Activated CD4-positive, alpha-beta T cell treated with anti-CD3 and anti-CD28 coated beads for 4 hours (primary cell): ENCODE measurements at regions not wholly inside any gene's neighbourhood (a gene's known extent, or its start where the extent isn't known, plus 50 kb on each side); places are given as distances from the start of the nearest gene placed in this dataset.
"Not testable (repeated sequence)": the region's sequence is repeated elsewhere in the genome, so short reads cannot be mapped to it uniquely, and the experiment has no call there.

ENCODE experiments used
- DNase-seq, 2 donors: peaks; one replicate each; pipeline ENCODE4 v3.0.0-alpha.2; 2020

DNA sequence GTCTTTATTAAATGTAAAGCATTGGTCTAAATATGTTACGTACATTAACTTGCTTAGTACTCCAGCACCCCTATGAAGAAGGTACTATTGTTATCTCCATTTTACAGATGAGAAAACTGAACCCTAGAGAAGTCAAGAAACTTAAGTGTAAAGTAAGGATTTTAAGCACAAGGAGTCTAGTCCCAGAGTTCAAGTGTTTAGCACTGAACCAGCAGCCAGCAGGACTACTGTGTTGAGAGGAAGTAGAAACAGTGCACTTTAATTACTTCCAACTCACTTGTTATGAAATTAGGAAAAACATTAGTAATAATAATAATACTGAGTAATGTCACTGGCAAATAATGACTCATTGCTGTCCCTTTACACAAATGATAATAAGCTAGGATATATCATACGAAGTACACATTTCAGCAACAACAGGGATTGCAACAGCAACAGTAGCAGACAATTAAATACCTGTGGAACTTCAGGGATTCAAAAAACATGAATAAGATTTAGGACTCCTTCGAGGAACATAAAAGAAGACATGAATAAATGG lies 548.1 kb upstream of the HS3ST1 start:
- no peak for DNase-seq

DNA sequence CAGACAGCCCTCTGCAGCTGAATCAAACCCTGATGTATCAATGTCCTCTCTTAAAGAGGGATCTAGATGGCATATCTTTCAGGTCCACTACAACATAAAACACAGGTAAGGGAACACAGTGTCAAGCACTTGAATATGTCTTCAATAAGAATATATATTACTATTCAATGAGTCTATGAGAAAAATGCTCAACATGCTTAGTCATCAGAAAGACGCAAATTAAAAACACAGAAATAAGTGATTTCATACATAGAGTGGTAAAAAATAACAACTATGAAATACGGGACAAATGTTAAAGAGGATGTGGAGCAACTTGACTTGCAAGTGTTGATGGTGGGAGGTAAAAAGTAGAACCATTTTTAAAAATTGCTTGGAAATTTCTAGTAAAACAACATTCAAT lies 544.6 kb upstream of the HS3ST1 start:
- no peak for DNase-seq

DNA sequence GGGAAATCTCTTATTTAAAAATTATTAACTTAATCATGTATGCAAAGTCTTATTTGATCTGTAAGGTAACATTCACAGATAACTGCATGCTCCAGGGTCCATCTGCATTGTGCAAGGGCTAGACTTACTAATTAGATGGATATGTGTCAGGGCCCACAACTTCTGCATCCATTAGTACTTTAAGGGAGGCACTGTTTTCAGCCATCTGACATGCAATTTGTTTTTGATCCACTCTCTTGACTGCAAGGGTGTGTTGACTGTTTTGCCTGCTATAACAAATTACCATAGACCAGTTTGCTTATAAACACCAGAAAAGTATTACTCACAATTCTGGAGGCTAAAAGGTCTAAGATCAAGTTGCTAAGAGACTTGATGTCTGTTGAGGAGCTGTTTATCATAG lies 542.1 kb upstream of the HS3ST1 start:
- no peak for DNase-seq

DNA sequence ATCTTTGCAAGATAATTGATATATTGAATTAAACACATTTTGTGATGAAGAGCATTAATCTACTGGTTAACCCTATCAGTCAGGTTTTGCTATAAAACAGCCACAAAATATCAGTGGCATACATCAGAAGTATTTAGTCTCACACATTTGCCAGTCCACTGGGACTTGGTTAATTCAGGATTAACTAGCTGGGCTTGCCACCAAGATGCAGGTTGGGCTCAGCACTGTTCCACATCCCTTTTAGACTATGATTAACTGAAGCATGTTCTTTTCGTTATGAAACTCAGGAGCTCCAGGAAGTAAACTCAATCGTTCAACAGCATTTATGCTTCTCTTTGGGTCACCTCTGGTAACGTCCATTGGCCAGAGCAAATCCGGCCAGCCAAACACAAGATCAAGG lies 538.1 kb upstream of the HS3ST1 start:
- DNase-seq: no peak

DNA sequence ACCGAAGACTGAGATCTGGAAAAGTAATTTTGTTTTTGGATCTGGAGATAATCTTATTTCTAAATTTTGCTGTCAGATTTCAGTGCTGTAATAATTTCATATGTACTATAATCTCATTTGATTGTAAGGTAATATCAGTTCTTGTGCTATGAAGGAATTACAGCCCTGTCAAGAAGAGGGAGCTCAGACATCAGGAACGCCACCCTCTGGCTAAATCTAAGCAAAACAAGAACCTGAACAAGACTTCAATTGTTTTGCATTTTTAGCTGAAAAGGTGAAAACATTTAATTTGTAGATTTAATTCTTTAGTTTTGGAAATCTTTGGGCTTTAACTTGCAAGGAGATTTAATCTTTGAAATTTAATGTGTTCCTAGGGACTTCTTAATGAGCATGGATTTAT lies 525.4 kb upstream of the HS3ST1 start:
- no peak for DNase-seq

DNA sequence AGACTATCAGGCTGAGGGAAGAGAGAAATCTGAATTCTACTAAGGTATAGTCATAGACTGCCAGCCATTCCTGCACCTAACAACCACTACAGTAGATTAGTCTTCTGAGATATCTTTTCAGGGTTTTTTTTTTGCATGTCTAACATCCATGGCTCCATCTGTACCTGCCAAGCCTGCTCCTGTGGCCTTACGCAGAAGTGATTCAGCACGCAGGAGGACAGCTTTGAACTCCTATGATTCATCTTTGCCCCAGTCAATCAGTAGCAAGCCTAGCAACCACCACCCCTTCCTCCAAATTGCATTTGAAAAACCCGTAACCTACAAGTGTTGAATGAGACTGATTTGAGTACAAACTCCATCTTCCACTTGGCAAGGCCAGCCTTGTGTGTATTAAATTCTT lies 520.7 kb upstream of the HS3ST1 start:
- DNase-seq: no peak

DNA sequence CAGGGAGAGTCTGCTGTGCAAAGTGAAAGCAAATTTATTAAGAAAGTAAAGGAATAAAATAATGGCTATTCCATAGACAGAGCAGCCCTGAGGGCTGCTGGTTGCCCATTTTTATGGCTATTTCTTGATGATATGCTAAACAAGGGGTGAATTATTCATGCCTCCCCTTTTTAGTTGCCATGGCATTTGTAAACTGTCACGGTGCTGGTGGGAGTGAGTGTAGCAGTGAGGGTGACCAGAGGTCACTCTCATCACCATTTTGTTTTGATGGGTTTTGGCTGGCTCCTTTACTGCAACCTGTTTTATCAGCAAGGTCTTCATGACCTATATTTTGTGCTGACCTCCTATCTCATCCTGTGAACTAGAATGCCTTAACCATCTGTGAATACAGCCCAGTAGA lies 518.9 kb upstream of the HS3ST1 start:
- DNase-seq: not testable (repeated sequence)

DNA sequence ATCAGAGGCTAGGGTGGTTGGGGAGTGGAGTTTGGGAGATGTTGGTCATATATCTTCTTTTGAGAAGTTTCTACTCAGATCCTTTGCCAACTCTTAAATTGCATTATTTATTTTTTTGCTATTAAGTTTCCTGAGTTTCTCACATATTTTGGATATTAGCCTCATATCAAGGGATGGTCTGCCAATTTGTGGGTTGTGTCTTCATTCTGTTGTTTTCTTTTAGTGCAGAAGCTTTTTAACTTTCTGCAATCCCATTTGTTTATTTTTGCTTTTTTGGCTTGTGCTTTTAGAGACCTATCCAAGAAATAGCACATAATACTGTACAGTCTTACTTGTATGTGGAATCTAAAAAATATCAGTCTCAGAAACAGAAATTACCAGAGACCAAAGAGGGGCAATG lies 509.2 kb upstream of the HS3ST1 start:
- no peak for DNase-seq

DNA sequence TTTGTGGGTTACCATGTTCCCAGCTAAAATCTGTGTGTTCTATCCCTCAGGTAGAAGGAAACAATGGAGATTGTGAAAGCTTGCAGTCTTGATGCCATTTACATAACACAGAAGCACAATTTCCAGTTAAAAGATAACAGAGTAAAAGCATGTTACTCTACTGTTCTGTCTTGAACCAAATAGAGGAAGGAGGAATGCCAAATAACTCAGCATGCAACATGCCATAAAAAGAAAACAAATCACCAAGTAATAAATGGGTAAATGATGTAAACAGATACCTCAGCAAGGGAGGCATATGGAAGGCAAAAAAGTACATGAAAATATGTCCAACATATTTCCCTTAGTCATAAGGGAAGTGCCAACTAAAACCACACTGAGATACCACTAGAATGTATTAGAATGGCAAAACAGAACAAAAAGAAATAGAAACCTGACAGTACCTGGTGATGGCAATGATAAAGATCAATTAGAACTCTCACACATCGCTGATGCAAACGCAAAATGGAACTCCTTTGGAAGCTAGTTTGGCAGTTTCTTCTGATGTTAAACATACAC lies 502.6 kb upstream of the HS3ST1 start:
- DNase-seq: no peak

DNA sequence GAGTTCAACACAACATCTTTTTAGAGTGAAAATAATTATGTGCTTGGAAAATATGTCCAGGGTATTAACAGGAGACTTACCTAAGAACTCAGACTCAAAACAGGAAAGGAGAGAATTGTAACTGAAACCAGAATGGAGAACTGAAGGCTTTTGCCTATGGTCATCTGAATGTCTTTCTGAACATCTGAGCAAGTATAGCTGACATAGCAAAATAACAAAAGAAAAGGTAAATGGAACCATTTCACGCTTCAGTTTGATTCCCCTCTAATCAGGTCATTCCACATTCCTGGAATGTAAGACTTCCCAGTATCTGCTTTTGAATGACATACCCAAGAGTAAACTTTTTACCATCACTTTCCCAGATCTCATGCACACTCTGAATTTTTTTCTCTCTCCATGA lies 500.4 kb upstream of the HS3ST1 start:
- no peak for DNase-seq

DNA sequence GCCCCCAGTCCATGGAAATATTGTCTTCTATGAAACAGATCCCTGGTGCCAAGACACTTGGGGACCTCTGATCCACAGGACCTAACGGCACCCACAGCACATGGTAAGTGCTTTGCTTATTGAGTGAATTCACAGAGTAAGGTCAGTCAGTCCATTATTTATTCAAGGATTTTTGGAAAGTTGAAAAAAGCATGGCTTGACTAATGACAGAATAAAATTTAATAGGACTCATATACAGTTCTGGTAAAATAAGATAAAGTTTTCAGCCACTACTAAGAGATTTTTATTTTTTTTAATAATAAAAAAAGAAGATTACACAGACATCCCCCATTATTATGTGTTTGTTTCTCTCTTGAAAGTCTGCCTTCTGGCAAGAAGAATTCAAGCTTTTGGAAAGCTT lies 490.6 kb upstream of the HS3ST1 start:
- no peak for DNase-seq

DNA sequence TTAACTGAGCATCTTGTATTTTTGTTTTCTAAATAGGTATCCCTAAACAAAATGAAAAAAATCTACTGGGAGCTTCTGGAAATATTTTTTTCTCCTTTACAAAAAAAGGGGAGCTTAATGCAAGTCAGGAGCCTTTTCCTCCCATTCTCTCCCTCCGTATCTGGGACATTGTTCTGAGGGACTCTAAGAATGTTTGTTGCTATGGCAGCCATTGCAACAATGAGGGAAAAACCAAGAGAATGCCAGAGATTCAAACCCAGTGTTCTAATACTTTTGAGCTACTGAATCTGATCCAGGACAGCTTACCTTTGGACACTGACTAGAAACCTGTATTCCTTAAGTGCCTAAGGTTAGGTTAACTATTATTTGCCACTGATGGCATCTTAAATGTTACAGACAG lies 485.7 kb upstream of the HS3ST1 start:
- DNase-seq: no peak

DNA sequence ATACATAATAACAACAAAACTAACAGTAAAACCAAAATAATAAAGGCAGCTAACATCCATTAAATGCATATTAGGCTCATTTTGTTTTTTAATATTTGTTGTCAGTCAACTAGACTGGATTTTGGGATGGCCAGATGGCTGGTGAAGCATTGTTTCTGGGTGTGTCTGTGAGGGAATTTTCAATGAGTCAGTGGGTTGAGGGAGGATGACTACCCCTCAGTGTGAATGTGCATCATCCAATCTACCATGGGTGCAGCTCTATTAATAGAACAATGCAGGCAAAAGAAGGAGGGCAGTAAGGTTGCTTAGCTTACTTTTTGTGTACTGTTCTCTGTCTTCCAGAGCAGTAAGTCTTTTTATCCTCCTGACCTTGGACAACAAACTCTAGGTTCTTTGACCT lies 484.2 kb upstream of the HS3ST1 start:
- DNase-seq: no peak

DNA sequence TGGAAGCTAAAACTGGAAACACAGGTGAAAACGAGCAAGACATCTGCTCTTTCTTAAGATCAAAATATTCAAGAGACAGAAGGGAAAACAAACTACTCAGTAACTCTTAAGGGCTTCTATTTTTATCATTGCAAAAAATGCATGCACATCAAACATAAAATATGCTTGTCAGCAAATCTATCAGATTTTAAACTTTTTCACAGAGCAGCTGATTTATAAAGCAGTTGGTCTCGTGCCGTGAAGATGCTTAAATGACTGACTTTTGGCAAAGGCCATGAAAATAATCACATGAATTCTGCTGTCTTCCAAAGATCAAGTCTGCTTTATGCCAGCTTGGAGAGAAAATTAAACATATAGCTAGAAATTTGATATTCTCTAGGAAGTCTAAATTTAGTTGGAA lies 482.1 kb upstream of the HS3ST1 start:
- no peak for DNase-seq

DNA sequence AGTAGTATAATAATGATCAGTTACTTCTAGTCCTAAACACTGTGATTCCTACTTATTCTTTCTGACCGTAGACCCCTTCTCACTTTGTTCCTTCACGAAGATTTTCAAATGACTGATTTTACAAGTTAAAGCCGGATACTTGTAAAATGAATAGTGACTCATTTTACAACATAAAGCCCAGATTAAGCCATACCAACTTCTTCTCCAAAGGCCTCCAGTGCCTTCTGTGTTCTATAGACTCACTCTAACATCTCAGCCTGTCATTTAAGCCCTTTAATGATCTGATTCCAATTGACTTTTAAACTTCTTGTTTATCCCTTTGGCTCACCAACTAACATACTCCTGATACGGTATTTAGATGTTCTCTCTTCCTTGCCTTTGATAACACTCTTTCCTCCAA lies 480.0 kb upstream of the HS3ST1 start:
- no peak for DNase-seq

DNA sequence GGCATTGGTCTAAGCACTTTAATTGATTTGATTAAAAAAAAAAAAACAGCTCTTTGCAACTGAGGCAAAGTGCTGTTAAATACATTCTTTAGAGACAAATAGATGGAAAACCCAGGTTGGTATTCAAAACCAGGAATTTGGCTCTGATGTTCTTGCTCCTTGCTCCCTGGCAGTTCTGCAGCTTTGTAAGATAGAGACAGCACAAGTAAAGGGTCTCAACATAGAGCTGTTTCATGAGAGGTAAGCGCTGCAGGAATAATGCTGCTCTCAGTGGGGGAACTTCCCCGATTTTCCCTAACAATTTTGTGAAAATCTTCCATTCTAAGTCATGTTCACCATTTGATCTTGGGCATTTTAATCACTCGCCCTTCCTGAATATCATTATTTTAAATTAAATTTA lies 479.5 kb upstream of the HS3ST1 start:
- DNase-seq: no peak

DNA sequence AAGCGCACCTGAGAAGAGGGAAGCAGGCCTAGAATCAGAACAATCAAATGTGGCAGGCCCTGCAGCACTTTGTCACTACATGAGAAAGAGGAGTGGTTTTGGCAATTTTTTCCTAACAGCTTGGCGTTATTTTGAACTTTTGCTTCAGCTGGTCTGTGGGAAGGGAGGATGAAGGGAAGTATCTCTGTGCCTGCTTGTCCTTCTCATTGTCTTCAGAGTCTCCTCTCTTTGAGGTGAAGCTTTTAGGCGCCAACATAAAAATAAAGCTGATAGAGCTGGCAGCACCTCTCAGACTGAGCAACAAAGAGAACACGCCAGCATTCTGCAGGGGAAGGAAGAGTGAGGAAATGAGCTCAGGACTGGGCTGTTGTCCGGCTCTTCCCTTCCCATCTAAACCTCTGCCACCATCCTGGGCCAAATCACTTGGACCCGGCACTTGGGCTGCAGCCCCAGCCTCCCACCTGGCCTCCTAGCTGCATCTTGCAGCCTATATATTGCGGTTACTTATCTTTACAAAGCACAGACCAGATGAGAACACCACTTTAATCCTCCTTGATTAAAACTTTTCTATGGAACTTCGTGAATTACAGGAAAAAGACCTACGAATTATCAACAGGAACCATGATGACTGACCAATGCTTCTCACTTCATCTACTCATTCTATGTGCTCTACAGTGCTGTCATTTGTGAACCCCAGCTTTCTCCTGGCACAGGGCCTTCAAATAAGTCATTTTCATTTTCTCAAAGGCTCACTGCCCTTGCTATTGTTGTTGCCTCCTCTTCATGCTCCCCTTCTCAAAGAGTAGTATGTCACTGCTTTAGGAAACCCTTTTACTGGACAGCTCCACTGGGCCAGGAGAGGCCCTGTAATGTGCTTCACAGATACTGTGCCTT lies 476.4 kb upstream of the HS3ST1 start:
- no peak for DNase-seq

DNA sequence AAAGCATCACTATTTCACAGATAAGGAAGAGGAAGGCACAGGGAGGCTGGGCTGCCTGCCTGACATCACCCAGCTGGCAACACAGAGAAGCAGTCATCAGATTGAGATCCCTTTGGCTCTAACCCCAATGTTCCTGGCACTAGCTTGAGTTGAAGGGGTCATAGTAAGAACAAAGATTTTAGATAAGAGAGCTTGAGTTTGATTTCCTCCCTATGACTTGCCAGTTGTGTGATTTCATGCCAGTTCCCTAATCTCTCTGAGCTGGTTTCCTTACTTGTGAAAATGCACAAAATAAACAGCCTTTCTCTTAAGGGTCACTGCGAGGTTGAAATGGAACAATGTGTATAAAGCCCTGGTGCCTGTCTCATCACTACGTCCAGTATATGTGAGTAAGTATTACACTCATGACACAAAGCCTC lies 475.4 kb upstream of the HS3ST1 start:
- DNase-seq: no peak

DNA sequence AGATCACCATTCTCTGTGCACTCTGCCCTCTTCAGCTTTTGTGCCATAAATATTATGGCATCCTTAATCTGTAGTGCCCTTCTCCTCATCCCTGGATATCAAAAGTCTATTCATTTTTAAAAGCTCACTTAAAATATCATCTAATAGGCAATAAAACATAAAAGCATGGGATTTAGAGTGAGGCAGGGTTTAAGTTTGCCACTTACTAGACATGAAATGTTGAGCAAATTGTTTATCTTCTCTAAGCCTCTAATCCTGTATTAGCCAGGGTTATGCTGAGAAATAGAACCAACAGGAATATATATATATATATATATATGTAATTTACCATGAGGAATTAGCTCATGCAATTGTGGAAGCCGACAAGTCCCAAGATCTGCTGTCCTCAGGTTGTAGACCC lies 472.4 kb upstream of the HS3ST1 start:
- no peak for DNase-seq

DNA sequence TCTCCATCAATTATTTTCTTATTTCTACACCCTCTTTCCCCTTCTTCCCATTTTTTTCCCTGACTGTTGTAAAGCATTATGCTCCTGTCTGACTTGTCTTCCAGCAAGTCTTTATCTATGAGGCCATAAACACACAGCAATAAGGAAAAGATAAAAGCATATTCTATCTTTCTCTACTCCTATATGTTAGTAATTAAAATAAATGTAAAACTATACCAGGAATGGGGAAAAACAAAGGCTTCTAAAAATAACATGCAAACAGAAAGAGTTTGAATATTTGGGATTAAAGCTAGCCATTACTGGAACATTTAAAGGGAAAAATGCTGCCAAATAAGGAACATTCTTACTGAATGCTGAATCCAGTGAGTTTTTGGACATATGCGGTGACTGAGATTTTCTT lies 471.7 kb upstream of the HS3ST1 start:
- DNase-seq: no peak

DNA sequence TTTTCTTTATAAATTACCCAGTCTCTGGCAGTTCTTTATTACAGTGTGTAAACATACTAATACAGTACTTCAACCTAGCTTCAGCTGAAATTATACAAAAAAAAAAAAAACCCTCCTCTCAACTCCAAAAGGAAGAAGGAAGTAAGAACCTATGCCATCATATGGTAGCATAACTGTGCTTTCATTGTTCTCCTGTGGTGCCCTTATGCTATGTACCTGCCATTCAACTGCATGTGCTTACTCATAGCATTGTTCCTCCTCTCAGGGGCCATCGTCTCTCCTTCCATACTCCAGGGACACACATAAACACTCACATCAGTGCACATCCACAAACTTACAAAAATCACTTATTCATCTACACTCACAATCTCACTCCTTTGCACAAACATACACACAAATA lies 470.1 kb upstream of the HS3ST1 start:
- no peak for DNase-seq

DNA sequence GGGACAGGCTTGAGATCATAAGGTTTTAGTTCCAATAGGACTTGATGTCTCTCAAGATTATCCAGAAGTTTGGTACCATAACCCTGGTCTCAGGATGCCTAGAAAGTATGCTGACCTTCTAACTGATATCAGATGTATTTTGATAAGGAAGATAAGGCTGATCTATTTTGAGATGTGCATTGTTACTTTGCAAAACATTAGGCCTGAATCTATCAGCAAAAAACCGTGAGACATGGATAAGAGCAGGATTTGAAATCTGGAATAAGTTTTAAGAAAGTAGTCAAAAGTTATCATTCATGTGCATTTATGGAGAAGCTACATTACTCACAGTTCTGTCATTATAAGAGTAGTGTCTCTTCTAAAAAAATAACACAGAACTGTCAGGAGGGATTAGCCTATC lies 467.1 kb upstream of the HS3ST1 start:
- no peak for DNase-seq

DNA sequence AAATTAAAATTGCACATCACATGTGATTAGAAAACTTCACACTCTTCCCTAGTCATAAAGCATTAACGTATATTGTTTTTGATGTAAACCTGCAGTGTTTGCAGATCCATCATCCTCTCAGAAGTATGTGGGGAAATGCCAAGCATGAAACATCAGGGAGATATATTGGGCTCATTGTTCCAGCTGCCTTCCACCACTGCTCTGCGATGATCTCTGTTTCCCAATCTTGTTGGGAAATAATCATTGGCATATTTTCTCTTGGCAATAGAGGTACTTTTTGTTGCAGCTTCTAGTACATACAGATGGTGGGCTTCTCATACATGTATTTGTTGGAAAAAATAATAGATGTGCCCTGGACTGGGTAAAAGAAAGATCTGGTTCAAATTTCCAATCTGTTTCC lies 466.3 kb upstream of the HS3ST1 start:
- DNase-seq: no peak

DNA sequence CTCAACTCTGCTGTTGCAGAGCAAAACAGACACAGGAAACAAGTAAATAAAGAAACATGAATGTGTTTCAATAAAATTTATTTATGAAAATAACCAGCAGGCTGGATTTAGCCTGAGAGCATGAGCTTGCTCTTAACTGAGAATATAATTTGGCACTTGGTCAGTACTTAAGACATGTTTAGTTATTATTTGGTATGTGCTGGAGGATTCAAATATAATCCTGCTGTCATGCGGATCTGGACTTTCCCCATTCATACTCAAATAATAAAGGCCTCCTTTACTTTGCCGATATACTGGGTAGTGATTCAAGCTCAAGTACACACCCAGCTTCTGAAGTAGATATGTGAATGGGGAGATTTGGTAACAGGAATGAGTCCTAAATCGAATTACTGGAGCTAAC lies 465.5 kb upstream of the HS3ST1 start:
- DNase-seq: no peak

DNA sequence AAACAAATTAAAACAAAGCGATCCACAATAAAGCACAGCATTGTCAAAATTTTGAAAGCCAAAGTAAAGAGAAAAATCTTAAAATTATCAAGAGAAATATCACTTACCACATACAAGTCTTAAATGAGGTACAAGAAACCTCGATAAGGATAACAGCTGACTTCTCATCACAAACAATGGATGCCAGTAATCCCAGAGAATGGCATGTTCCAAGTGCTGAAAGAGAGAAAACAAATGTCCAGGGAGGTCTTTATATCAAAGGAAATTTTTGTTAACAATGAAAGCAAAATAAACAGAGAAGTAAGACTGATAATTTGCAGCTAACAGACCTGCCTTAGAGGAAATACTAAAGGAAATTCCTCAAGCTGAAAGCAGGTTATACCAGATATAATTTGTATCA lies 460.4 kb upstream of the HS3ST1 start:
- no peak for DNase-seq
